ENCODE measurements at regions not wholly inside any gene's neighbourhood (a gene's known extent, or its start where the extent isn't known, plus 50 kb on each side); places are given as distances from the start of the nearest gene placed in this dataset.

DNA sequence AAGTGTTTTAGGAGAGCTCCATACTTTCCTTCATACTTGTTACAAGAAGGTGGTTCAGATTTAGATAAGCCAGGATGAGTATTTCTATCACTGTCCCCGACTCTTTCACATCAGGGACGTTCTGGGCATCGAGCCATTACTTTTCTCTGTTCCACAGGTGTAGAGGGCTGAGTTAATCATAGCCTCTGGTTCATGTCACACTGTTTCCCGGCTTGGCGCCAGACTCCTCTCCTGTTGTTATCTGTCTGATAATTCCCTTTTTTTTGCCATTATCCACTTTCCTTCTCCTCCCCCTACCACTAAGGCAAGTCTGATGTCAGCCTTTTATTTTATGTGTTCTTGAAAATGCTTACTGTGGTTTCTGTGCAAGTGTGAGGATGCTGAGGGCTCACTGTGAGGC lies 593.4 kb downstream of the UTRN start:
- TF ChIP-seq CTCF (conservative IDR thresholded peaks at IDR 0.05) (no peak), ZFX (IDR thresholded peaks at IDR 0.05) (no peak)

All from C4-2B (cell line).